ENCODE measurements at regions not wholly inside any gene's neighbourhood (a gene's known extent, or its start where the extent isn't known, plus 50 kb on each side); places are given as distances from the start of the nearest gene placed in this dataset.

GRCh38 chr1:90149101-90149500, 154.2 kb downstream of the ZNF326 start:
- DNase-seq (ENCODE audit: low spot score) (peak; percentile 61), ATAC-seq (peak; percentile 76)
- no peaks in the 10 kb centered on the region for H3F3A ChIP-seq (replicated peaks; ENCODE audit: low read depth)
- H2AFZ ChIP-seq: 0 out of 2 replicates have a peak overlapping the region, but pooled peaks have one; percentile 30
- Mint-ChIP-seq H3K36me3 (ENCODE audit: low read depth) (no peaks in the 10 kb centered on the region), H3K27ac (no peak overlapping the region), H3K4me3 (no peak overlapping the region), H3K9me3 (peaks cover 14% of the 10 kb centered on the region; the same call in 2 of the 3 replicates), H3K4me1 (no peaks in the 10 kb centered on the region), H3K27me3 (ENCODE audit: insufficient read depth, low read depth, poor library complexity) (peaks cover 4% of the 10 kb centered on the region)
- no peaks in the 10 kb centered on the region; the same call in 1 of the 2 replicates for H4K20me1 ChIP-seq (replicated peaks; ENCODE audit: insufficient read depth)
- H3K36me3 ChIP-seq (ENCODE audit: insufficient read depth): 0 out of 2 replicates have a peak, but pooled peaks cover 2% of the 10 kb centered on the region
- TF ChIP-seq REST (IDR thresholded peaks at IDR 0.05; ENCODE audit: unreplicated experiment) (no peak), CTCF (conservative IDR thresholded peaks at IDR 0.05; ENCODE audit: low read depth in 2 of 2) (peak; percentile 74 to 77)
- no peak overlapping the region for H3K27ac ChIP-seq (ENCODE audit: low read depth)
- no peak overlapping the region for H3K4me3 ChIP-seq
- H3K9me2 ChIP-seq (ENCODE audit: insufficient read depth): 0 out of 2 replicates have a peak, but pooled peaks cover 3% of the 10 kb centered on the region
- H3K79me2 ChIP-seq (replicated peaks; ENCODE audit: insufficient read depth): no peaks in the 10 kb centered on the region
- H3K4me2 ChIP-seq: no peak overlapping the region
- no peaks in the 10 kb centered on the region for H3K4me1 ChIP-seq (ENCODE audit: insufficient read depth)
- no peaks in the 10 kb centered on the region for H3K27me3 ChIP-seq (ENCODE audit: insufficient read depth)

GRCh38 chr1:90147093-90147492, 152.2 kb downstream of the ZNF326 start:
- H3K79me2 ChIP-seq (replicated peaks; ENCODE audit: insufficient read depth): no peaks in the 10 kb centered on the region
- no peaks in the 10 kb centered on the region for H3K9me2 ChIP-seq (ENCODE audit: insufficient read depth)
- H3K27ac Mint-ChIP-seq: no peak overlapping the region
- no peaks in the 10 kb centered on the region for H3K36me3 Mint-ChIP-seq (ENCODE audit: low read depth)
- peaks cover 16% of the 10 kb centered on the region; the same call in 2 of the 3 replicates for H3K9me3 Mint-ChIP-seq
- no peaks in the 10 kb centered on the region for H3F3A ChIP-seq (replicated peaks; ENCODE audit: low read depth)
- H3K27me3 ChIP-seq (ENCODE audit: insufficient read depth): no peaks in the 10 kb centered on the region
- DNase-seq (ENCODE audit: low spot score) (no peak), ATAC-seq (no peak)
- no peaks in the 10 kb centered on the region for H3K4me1 ChIP-seq (ENCODE audit: insufficient read depth)
- H3K4me1 Mint-ChIP-seq: no peaks in the 10 kb centered on the region
- H4K20me1 ChIP-seq (replicated peaks; ENCODE audit: insufficient read depth): no peaks in the 10 kb centered on the region; the same call in 1 of the 2 replicates
- no peak overlapping the region for H3K4me2 ChIP-seq
- H3K27ac ChIP-seq (ENCODE audit: low read depth): no peak overlapping the region
- no peak overlapping the region for H3K4me3 Mint-ChIP-seq
- H2AFZ ChIP-seq: no peak overlapping the region
- no peak overlapping the region for H3K4me3 ChIP-seq
- 0 out of 2 replicates have a peak, but pooled peaks cover 2% of the 10 kb centered on the region for H3K36me3 ChIP-seq (ENCODE audit: insufficient read depth)
- peaks cover 4% of the 10 kb centered on the region for H3K27me3 Mint-ChIP-seq (ENCODE audit: insufficient read depth, low read depth, poor library complexity)
- no peak for TF ChIP-seq ZNF331 (CRISPR knock-in tag; IDR thresholded peaks at IDR 0.05; ENCODE audit: low read depth)
- no peak for TF ChIP-seq ZNF114 (CRISPR knock-in tag; IDR thresholded peaks at IDR 0.05)
- TF ChIP-seq EZH2 (IDR thresholded peaks at IDR 0.05; ENCODE audit: low read depth, unreplicated experiment): no peak
- TF ChIP-seq REST (IDR thresholded peaks at IDR 0.05; ENCODE audit: unreplicated experiment): no peak
- no peak for TF ChIP-seq CTCF (conservative IDR thresholded peaks at IDR 0.05; ENCODE audit: low read depth in 2 of 2)
- no peak for TF ChIP-seq ETS1 (IDR thresholded peaks at IDR 0.05)
- TF ChIP-seq JUNB (IDR thresholded peaks at IDR 0.05; ENCODE audit: unreplicated experiment): no peak
- TF ChIP-seq POLR2AphosphoS5 (IDR thresholded peaks at IDR 0.05; ENCODE audit: low read depth): no peak
- TF ChIP-seq CREB1 (CRISPR knock-in tag; IDR thresholded peaks at IDR 0.05; ENCODE audit: low read depth): no peak
- TF ChIP-seq STAT1 (IDR thresholded peaks at IDR 0.05; ENCODE audit: unreplicated experiment): no peak

All from GM23338 (cell line).